ENCODE measurements at regions not wholly inside any gene's neighbourhood (a gene's known extent, or its start where the extent isn't known, plus 50 kb on each side); places are given as distances from the start of the nearest gene placed in this dataset.

DNA sequence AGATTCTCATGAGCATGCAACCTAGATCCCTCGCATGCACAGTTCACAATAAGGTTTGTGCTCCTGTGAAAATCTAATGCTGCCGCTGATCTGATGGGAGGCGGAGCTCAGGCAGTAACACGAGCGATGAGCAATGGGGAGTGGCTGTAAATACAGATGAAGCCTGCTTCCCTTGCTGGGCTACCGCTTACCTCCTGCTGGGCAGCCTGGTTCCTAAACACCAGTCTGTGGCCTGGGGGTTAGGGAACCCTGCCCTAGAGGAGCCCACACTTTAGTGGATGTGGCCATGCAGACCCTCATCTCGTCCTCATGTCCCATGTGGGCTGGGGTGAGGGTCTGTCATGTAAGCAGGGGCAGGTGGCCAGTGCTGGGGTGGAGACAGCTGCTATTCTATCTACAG lies 417.6 kb downstream of the GLRX3 start:
- TF ChIP-seq, protein P1, sequence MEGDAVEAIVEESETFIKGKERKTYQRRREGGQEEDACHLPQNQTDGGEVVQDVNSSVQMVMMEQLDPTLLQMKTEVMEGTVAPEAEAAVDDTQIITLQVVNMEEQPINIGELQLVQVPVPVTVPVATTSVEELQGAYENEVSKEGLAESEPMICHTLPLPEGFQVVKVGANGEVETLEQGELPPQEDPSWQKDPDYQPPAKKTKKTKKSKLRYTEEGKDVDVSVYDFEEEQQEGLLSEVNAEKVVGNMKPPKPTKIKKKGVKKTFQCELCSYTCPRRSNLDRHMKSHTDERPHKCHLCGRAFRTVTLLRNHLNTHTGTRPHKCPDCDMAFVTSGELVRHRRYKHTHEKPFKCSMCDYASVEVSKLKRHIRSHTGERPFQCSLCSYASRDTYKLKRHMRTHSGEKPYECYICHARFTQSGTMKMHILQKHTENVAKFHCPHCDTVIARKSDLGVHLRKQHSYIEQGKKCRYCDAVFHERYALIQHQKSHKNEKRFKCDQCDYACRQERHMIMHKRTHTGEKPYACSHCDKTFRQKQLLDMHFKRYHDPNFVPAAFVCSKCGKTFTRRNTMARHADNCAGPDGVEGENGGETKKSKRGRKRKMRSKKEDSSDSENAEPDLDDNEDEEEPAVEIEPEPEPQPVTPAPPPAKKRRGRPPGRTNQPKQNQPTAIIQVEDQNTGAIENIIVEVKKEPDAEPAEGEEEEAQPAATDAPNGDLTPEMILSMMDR (conservative IDR thresholded peaks at IDR 0.05 in 1 of 2, IDR thresholded peaks at IDR 0.05 in 1 of 2; ENCODE audit: extremely low read depth in 1 of 2, insufficient read depth in 1 of 2, low read depth in 1 of 2, low read length in 2 of 2) = no peak
- TF ChIP-seq EZH2 (IDR thresholded peaks at IDR 0.05; ENCODE audit: borderline replicate concordance, low read length) = no peak
